Cardiac fibroblast (primary cell): ENCODE measurements at regions not wholly inside any gene's neighbourhood (a gene's known extent, or its start where the extent isn't known, plus 50 kb on each side); places are given as distances from the start of the nearest gene placed in this dataset.

Experiments
- DNase-seq, 2 donors: peaks; one replicate each; pipeline versions ENCODE4 v3.0.0 to v3.0.0-alpha.2; 2010; ENCODE audit warnings: low read depth in 2 of 2
- H3K4me3 ChIP-seq, 2 donors: replicated peaks in 1 of 2; 1 replicate in 1 of 2; 2 replicates in 1 of 2; pipeline ENCODE4 v1.5.1; 2011; ENCODE audit warnings: low read depth in 2 of 2, low read length in 2 of 2, mild to moderate bottlenecking in 2 of 2, moderate library complexity in 1 of 2
- TF ChIP-seq, protein P1 (sequence below): IDR thresholded peaks from one replicate; pipeline ENCODE4 v1.5.1; 2011; ENCODE audit warnings: low read depth, mild to moderate bottlenecking, low read length, inconsistent platforms

GRCh38 chr16:86799367-86799766 is 221.0 kb downstream of the FOXL1 start:
- no peak for DNase-seq

GRCh38 chr16:86800894-86801293 is 222.5 kb downstream of the FOXL1 start:
- no peak for DNase-seq
- TF ChIP-seq, protein P1, sequence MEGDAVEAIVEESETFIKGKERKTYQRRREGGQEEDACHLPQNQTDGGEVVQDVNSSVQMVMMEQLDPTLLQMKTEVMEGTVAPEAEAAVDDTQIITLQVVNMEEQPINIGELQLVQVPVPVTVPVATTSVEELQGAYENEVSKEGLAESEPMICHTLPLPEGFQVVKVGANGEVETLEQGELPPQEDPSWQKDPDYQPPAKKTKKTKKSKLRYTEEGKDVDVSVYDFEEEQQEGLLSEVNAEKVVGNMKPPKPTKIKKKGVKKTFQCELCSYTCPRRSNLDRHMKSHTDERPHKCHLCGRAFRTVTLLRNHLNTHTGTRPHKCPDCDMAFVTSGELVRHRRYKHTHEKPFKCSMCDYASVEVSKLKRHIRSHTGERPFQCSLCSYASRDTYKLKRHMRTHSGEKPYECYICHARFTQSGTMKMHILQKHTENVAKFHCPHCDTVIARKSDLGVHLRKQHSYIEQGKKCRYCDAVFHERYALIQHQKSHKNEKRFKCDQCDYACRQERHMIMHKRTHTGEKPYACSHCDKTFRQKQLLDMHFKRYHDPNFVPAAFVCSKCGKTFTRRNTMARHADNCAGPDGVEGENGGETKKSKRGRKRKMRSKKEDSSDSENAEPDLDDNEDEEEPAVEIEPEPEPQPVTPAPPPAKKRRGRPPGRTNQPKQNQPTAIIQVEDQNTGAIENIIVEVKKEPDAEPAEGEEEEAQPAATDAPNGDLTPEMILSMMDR, result no peak
- H3K4me3 ChIP-seq, result no peak overlapping the region

More at GRCh38 chr16:86799367-86799766, 221.0 kb downstream of the FOXL1 start:
- TF ChIP-seq, protein P1, result no peak
- no peak overlapping the region for H3K4me3 ChIP-seq

- no peak for DNase-seq
- no peak overlapping the region for H3K4me3 ChIP-seq
- TF ChIP-seq, protein P1, result no peak
Measured at GRCh38 chr16:86802013-86802412, 223.7 kb downstream of the FOXL1 start.

DNA sequence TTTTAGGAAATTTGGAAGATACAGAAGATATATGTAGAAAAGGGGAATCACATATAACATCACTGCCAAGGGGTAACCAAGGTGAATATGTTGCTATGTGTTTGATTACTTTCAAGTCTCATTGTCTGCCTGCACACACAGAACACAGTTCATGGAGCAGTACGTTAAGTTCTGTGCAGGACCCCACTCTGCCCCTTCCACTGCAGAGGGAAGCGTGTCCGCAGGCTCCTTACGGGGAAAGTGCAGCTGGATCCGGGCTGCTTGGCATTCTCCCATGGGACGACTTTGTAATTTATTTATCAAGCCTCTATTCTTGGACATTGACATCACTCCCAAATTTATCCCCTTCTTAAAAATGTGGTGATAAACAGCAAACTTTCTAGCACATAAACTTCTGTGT is 226.8 kb downstream of the FOXL1 start:
- TF ChIP-seq, protein P1, result no peak

GRCh38 chr16:86806181-86806837 is 228.0 kb downstream of the FOXL1 start:
- H3K4me3 ChIP-seq, result no peak overlapping the region
- no peak for DNase-seq
- TF ChIP-seq, protein P1, result no peak

More for the DNA sequence above, 226.8 kb downstream of the FOXL1 start:
- H3K4me3 ChIP-seq, result no peak overlapping the region
- DNase-seq, result no peak

DNA sequence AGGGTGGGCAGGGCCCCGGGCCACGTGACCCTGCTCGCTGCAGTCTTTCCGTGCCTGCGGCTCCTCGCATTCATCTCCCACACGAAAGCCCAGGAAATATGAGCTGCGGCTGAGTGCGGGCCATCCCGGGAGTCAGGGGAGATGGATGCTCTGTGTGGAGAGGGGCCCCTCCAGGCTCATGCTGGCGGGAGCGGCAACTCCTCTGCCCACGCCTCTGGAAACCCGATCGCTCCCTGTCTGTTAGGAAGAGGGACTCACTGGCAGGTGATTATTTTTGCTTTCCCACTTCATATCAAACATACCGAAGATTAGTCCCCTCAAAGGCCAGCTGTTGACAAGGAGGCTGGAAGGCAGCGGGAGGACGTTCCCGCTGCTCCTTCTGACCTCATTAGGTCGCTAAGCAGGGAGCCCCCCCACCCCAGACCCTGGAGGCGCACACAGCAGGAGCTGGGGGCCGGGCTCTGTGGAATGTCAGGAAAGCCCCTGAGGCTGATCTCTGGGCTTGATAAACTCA is 228.5 kb downstream of the FOXL1 start:
- TF ChIP-seq, protein P1, result no peak
- H3K4me3 ChIP-seq, result no peak overlapping the region
- no peak for DNase-seq
